T-cell (primary cell): ENCODE measurements at regions not wholly inside any gene's neighbourhood (a gene's known extent, or its start where the extent isn't known, plus 50 kb on each side); places are given as distances from the start of the nearest gene placed in this dataset.

Experiments used
- ATAC-seq, 4 experiments: fragments of 200-7000 bp in 3 of 4; fragments of 150-1000 bp in 1 of 4; cut with Tn5 transposase; replicated peaks in 1 of 4; 1 replicate in 3 of 4; 2 replicates in 1 of 4; pipeline ENCODE4 v1.10.0; 2021; ENCODE audit warnings: moderate library complexity in 3 of 4, mild to moderate bottlenecking in 2 of 4, moderate number of reproducible peaks in 1 of 4
- CTCF ChIA-PET, 2 donors: fragments of 300-600 bp; sonication (Branson Sonifier 250); formaldehyde crosslinking; loops; one replicate each; lab custom pipeline; 2022; ENCODE audit warnings: antibody characterized with exemption in 2 of 2; lab: Charles Lee
- POLR2A ChIA-PET, 2 donors: fragments of 300-600 bp; sonication (Branson Sonifier 250); formaldehyde crosslinking; loops; one replicate each; lab custom pipeline; 2022; ENCODE audit warnings: antibody characterized with exemption in 2 of 2; lab: Charles Lee
- DNase-seq, 35 experiments: peaks; one replicate each; pipeline versions ENCODE4 v3.0.0 to v3.0.0-alpha.2; 2013 to 2023
- H3K27ac ChIP-seq: one replicate; pipeline ENCODE4 v1.5.1; 2013; ENCODE audit warnings: low read length
- H3K27me3 ChIP-seq, 2 experiments: replicated peaks in 1 of 2; 1 replicate in 1 of 2; 2 replicates in 1 of 2; pipeline versions ENCODE4 v1.6.1 to v1.7.0; 2013; ENCODE audit warnings: low read length in 1 of 2, mixed read lengths in 1 of 2; ENCODE audit not compliant: control insufficient read depth in 2 of 2, insufficient read depth in 2 of 2; ENCODE audit errors: extremely low read depth in 1 of 2
- H3K36me3 ChIP-seq, 2 donors: 1 replicate in 1 of 2; 2 replicates in 1 of 2; pipeline versions ENCODE4 v1.6.1 to v1.7.0; 2013; ENCODE audit warnings: low read length in 1 of 2; ENCODE audit not compliant: control insufficient read depth in 2 of 2, insufficient read depth in 1 of 2; ENCODE audit errors: extremely low read depth in 1 of 2
- H3K4me1 ChIP-seq, 2 experiments: 1 replicate in 1 of 2; 2 replicates in 1 of 2; pipeline versions ENCODE4 v1.6.1 to v1.7.0; 2013; ENCODE audit warnings: low read length in 2 of 2, mixed read lengths in 1 of 2; ENCODE audit not compliant: insufficient read depth in 2 of 2, control insufficient read depth in 1 of 2; ENCODE audit errors: extremely low read depth in 1 of 2
- H3K4me3 ChIP-seq, 2 donors: 1 replicate in 1 of 2; 2 replicates in 1 of 2; pipeline versions ENCODE4 v1.5.1 to v1.7.0; 2013; ENCODE audit warnings: mild to moderate bottlenecking in 2 of 2, low read length in 1 of 2, moderate library complexity in 1 of 2; ENCODE audit not compliant: control insufficient read depth in 1 of 2; ENCODE audit errors: extremely low read depth in 1 of 2
- H3K9me3 ChIP-seq: 2 replicates; pipeline ENCODE4 v1.7.0; 2013
- H3K27ac Mint-ChIP-seq, 2 donors: one replicate each; pipeline ENCODE4 v1.8.0; 2020 to 2021; ENCODE audit warnings: mild to moderate bottlenecking in 2 of 2, mixed read lengths in 2 of 2
- H3K27me3 Mint-ChIP-seq, 2 donors: one replicate each; pipeline ENCODE4 v1.8.0; 2021 to 2022; ENCODE audit warnings: mixed read lengths in 2 of 2
- H3K36me3 Mint-ChIP-seq: one replicate; pipeline ENCODE4 v1.8.0; 2021; ENCODE audit warnings: mixed read lengths
- H3K4me1 Mint-ChIP-seq, 3 donors: one replicate each; pipeline ENCODE4 v1.8.0; 2020 to 2022; ENCODE audit warnings: mixed read lengths in 3 of 3, mild to moderate bottlenecking in 1 of 3
- H3K4me3 Mint-ChIP-seq, 3 donors: one replicate each; pipeline ENCODE4 v1.8.0; 2020 to 2022; ENCODE audit warnings: mild to moderate bottlenecking in 3 of 3, mixed read lengths in 3 of 3, moderate library complexity in 3 of 3
- H3K9me3 Mint-ChIP-seq, 3 donors: one replicate each; pipeline ENCODE4 v1.8.0; 2020 to 2022; ENCODE audit warnings: mixed read lengths in 3 of 3
- WGBS: methylation state at CpG from one replicate; pipeline ENCODE4 v1.1.5; 2013; ENCODE audit warnings: missing lambda C conversion rate; ENCODE audit not compliant: insufficient coverage; 5-methylcytosine and 5-hydroxymethylcytosine counted together

DNA sequence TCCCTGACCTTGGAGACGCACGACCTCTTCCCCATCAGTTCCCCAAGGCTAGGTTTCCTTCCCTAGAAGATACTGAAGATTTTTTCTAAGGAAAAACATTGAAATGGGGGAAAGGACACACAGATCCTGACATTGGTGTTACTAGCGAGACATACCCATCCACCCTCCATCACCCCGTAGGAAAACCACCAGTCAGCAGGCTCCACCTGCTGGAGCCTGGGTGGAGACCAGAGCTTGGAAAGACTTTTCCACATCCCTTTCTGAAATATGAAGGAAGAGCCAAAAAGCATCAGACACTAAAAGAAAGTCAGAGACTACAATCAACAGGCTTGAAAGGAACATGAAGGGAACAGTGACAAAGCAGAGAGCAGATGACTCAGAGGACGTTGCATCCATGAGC, 638.0 kb downstream of the IRX1 start:
- DNase-seq (no peak), ATAC-seq (no peak)
- Histone ChIP-seq H3K4me3 (no peak overlapping the region), H3K36me3 (no peaks in the 10 kb centered on the region), H3K27me3 (no peaks in the 10 kb centered on the region), H3K9me3 (no peaks in the 10 kb centered on the region), H3K27ac (no peak overlapping the region), H3K4me1 (no peaks in the 10 kb centered on the region)
- Mint-ChIP-seq H3K4me1 (no peaks in the 10 kb centered on the region), H3K27ac (no peak overlapping the region), H3K27me3 (no peaks in the 10 kb centered on the region), H3K36me3 (no peaks in the 10 kb centered on the region), H3K9me3 (peaks cover 14 to 36% (median 22%) of the 10 kb centered on the region in 3 donors), H3K4me3 (no peak overlapping the region)
- CTCF ChIA-PET, result no interaction called here
- WGBS, result no CpG with 5 or more reads among the region's 5 CpGs
- POLR2A ChIA-PET, result no interaction called here

DNA sequence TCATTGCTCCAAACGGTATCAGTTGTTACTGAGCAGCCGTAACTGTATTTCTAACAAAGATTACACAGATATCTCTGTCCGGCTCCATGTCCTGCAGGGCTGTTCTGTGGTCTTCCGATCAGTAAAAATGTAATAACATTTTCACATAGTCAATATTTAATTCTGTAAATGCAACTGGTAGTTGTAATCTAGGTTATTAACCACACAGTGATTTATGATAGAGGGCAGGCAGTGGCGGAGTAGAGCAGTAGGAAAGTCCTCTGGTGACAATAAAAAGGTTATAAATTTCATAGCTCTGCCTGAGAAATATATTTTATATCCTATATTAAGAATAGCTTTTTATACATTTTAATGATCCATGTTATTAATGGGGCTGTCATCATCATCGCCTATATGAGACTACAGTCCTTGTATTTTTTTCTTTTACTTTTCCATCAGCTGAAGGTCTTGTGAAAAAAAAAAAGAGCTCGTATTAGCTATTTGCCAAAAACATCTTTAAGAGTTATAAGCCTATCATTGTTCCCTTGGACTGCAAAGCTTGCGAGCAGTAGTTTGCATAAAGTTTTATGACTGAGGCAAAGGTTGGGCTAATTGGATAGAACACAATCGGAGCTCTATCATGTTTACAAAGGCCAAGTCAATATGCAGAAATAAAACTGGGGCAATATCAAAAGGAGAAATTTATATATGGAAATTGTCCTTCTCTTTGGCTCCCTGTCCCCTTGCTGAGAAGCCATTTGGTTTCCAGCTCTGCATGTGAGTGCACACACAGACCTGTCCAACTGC, 648.0 kb downstream of the IRX1 start:
- H3K27ac Mint-ChIP-seq, result no peak overlapping the region
- DNase-seq (no peak), ATAC-seq (no peak)
- H3K9me3 Mint-ChIP-seq, result peaks cover 6 to 21% (median 10%) of the 10 kb centered on the region in 3 donors
- H3K36me3 Mint-ChIP-seq, result no peaks in the 10 kb centered on the region
- ChIA-PET CTCF (no interaction called here), POLR2A (no interaction called here)
- peaks cover 0 to 8% of the 10 kb centered on the region in 2 donors for H3K27me3 Mint-ChIP-seq
- Histone ChIP-seq H3K27ac (no peak overlapping the region), H3K4me1 (no peaks in the 10 kb centered on the region), H3K4me3 (no peak overlapping the region), H3K36me3 (no peaks in the 10 kb centered on the region), H3K9me3 (no peaks in the 10 kb centered on the region), H3K27me3 (no peaks in the 10 kb centered on the region)
- no peak overlapping the region for H3K4me3 Mint-ChIP-seq
- 100% methylated on average over 1 of the region's 9 CpGs for WGBS
- no peaks in the 10 kb centered on the region for H3K4me1 Mint-ChIP-seq

DNA sequence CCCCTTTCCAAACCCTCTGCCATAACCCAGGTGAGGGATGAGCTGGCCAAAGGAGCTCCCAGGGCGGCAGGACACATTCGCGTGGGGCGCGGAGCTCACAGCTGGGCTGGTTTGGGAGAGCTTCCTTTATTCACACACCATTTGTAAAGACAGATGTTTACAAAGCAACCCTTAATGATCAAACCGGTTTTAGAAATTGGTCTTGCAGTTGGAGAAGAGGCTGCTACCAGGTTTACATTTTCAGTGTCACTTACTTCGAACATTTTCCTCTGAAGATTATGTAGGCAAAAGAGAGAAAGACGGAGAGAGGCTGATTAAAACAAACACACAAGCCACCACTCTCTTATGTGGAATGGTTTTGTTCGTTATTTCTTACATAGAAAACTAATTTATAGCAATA, 648.7 kb downstream of the IRX1 start:
- H3K4me1 Mint-ChIP-seq, result no peaks in the 10 kb centered on the region

GRCh38 chr5:4245076-4245475, 649.4 kb downstream of the IRX1 start:
- CTCF ChIA-PET, result no interaction called here

More for the DNA sequence above, 648.7 kb downstream of the IRX1 start:
- ATAC-seq (no peak), DNase-seq (no peak)
- ChIA-PET POLR2A (no interaction called here), CTCF (no interaction called here)
- Histone ChIP-seq H3K4me1 (no peaks in the 10 kb centered on the region), H3K9me3 (no peaks in the 10 kb centered on the region), H3K4me3 (no peak overlapping the region), H3K36me3 (no peaks in the 10 kb centered on the region), H3K27me3 (no peaks in the 10 kb centered on the region), H3K27ac (no peak overlapping the region)
- no peaks in the 10 kb centered on the region for H3K36me3 Mint-ChIP-seq
- peaks cover 6 to 15% (median 10%) of the 10 kb centered on the region in 3 donors for H3K9me3 Mint-ChIP-seq
- no CpG with 5 or more reads among the region's 9 CpGs for WGBS
- no peak overlapping the region for H3K4me3 Mint-ChIP-seq
- H3K27me3 Mint-ChIP-seq, result peaks cover 0 to 8% of the 10 kb centered on the region in 2 donors
- H3K27ac Mint-ChIP-seq, result no peak overlapping the region

GRCh38 chr5:4245511-4245910, 649.9 kb downstream of the IRX1 start:
- no peak for ATAC-seq
- H3K9me3 ChIP-seq, result no peaks in the 10 kb centered on the region
- Mint-ChIP-seq H3K36me3 (no peaks in the 10 kb centered on the region), H3K27ac (no peak overlapping the region), H3K27me3 (peaks cover 0 to 8% of the 10 kb centered on the region in 2 donors), H3K9me3 (peaks cover 2 to 12% (median 10%) of the 10 kb centered on the region in 3 donors), H3K4me1 (no peaks in the 10 kb centered on the region), H3K4me3 (no peak overlapping the region)
- DNase-seq, result no peak
- CTCF ChIA-PET, result no interaction called here
- WGBS, result 84% methylated on average over 8 of the region's 10 CpGs
- POLR2A ChIA-PET, result interaction anchor here in 1 of 2 donors (0.7 kb wide), 1 partner anchor 289 kb away, joined by 6 read pairs; no protein-coding TSS in a partner anchor
- H3K4me1 ChIP-seq, result no peaks in the 10 kb centered on the region
- no peaks in the 10 kb centered on the region for H3K36me3 ChIP-seq
- H3K27me3 ChIP-seq, result no peaks in the 10 kb centered on the region
- no peak overlapping the region for H3K4me3 ChIP-seq
- H3K27ac ChIP-seq, result no peak overlapping the region

More at GRCh38 chr5:4245076-4245475, 649.4 kb downstream of the IRX1 start:
- no peaks in the 10 kb centered on the region for H3K36me3 Mint-ChIP-seq
- no peak for ATAC-seq
- H3K4me3 Mint-ChIP-seq, result no peak overlapping the region
- Histone ChIP-seq H3K27me3 (no peaks in the 10 kb centered on the region), H3K4me1 (no peaks in the 10 kb centered on the region), H3K9me3 (no peaks in the 10 kb centered on the region), H3K36me3 (no peaks in the 10 kb centered on the region), H3K27ac (no peak overlapping the region), H3K4me3 (no peak overlapping the region)
- H3K27ac Mint-ChIP-seq, result no peak overlapping the region
- H3K4me1 Mint-ChIP-seq, result no peaks in the 10 kb centered on the region
- peaks cover 0 to 8% of the 10 kb centered on the region in 2 donors for H3K27me3 Mint-ChIP-seq
- peaks cover 6 to 12% (median 10%) of the 10 kb centered on the region in 3 donors for H3K9me3 Mint-ChIP-seq
- 56% methylated on average over 1 of the region's 2 CpGs for WGBS
- POLR2A ChIA-PET, result interaction anchor here in 1 of 2 donors (0.7 kb wide), 1 partner anchor 288 kb away, joined by 6 read pairs; no protein-coding TSS in a partner anchor
- no peak for DNase-seq

GRCh38 chr5:4246447-4246846, 650.8 kb downstream of the IRX1 start:
- POLR2A ChIA-PET, result no interaction called here
- no peaks in the 10 kb centered on the region for H3K9me3 ChIP-seq
- DNase-seq (no peak), ATAC-seq (no peak)
- H3K4me1 ChIP-seq, result no peaks in the 10 kb centered on the region
- H3K27me3 ChIP-seq, result no peaks in the 10 kb centered on the region
- Mint-ChIP-seq H3K4me3 (no peak overlapping the region), H3K9me3 (peaks cover 2 to 13% (median 10%) of the 10 kb centered on the region in 3 donors), H3K36me3 (no peaks in the 10 kb centered on the region), H3K4me1 (no peaks in the 10 kb centered on the region), H3K27ac (no peak overlapping the region), H3K27me3 (peaks cover 0 to 8% of the 10 kb centered on the region in 2 donors)
- H3K36me3 ChIP-seq, result no peaks in the 10 kb centered on the region
- CTCF ChIA-PET, result no interaction called here
- H3K27ac ChIP-seq, result no peak overlapping the region
- H3K4me3 ChIP-seq, result no peak overlapping the region
- WGBS, result no CpG with 5 or more reads among the region's 2 CpGs
